GM19023 (cell line): ENCODE measurements at regions not wholly inside any gene's neighbourhood (a gene's known extent, or its start where the extent isn't known, plus 50 kb on each side); places are given as distances from the start of the nearest gene placed in this dataset.
"Not testable (repeated sequence)": the region's sequence is repeated elsewhere in the genome, so short reads cannot be mapped to it uniquely, and the experiment has no call there.

ENCODE experiments used
- ATAC-seq: cut with Tn5 transposase; IDR thresholded peaks from one replicate; pipeline ENCODE4 v1.9.1; 2021; ENCODE audit warnings: mild to moderate bottlenecking, moderate library complexity; ENCODE audit not compliant: unreplicated experiment

- ATAC-seq: no peak
Observed at GRCh38 chr1:106290805-106291501, 765.5 kb upstream of the PRMT6 start.

GRCh38 chr1:106292130-106292529 lies 764.3 kb upstream of the PRMT6 start:
- ATAC-seq: no peak

- no peak for ATAC-seq
Observed at GRCh38 chr1:106296431-106296830, 760.0 kb upstream of the PRMT6 start.

GRCh38 chr1:106304106-106304505 lies 752.4 kb upstream of the PRMT6 start:
- no peak for ATAC-seq

- ATAC-seq: no peak
Observed at GRCh38 chr1:106319612-106320011, 736.9 kb upstream of the PRMT6 start.

GRCh38 chr1:106325600-106325999 lies 730.9 kb upstream of the PRMT6 start:
- no peak for ATAC-seq

- ATAC-seq: no peak
Observed at GRCh38 chr1:106344494-106344893, 712.0 kb upstream of the PRMT6 start.

GRCh38 chr1:106360252-106360651 lies 696.2 kb upstream of the PRMT6 start:
- ATAC-seq: no peak

- ATAC-seq: no peak
Observed at GRCh38 chr1:106366627-106367319, 689.7 kb upstream of the PRMT6 start.

GRCh38 chr1:106378261-106378660 lies 678.2 kb upstream of the PRMT6 start:
- ATAC-seq: no peak

GRCh38 chr1:106380772-106381171 lies 675.7 kb upstream of the PRMT6 start:
- ATAC-seq: no peak

- ATAC-seq: not testable (repeated sequence)
Observed at GRCh38 chr1:106389160-106389559, 667.3 kb upstream of the PRMT6 start.

GRCh38 chr1:106393046-106393445 lies 663.4 kb upstream of the PRMT6 start:
- no peak for ATAC-seq

- no peak for ATAC-seq
Observed at GRCh38 chr1:106396020-106396419, 660.5 kb upstream of the PRMT6 start.

GRCh38 chr1:106398391-106398790 lies 658.1 kb upstream of the PRMT6 start:
- no peak for ATAC-seq

- ATAC-seq: no peak
Observed at GRCh38 chr1:106406114-106406513, 650.4 kb upstream of the PRMT6 start.

GRCh38 chr1:106412321-106412720 lies 644.2 kb upstream of the PRMT6 start:
- ATAC-seq: not testable (repeated sequence)

- no peak for ATAC-seq
Observed at GRCh38 chr1:106435269-106435668, 621.2 kb upstream of the PRMT6 start.

GRCh38 chr1:106439475-106439874 lies 617.0 kb upstream of the PRMT6 start:
- ATAC-seq: no peak

GRCh38 chr1:106447466-106447865 lies 609.0 kb upstream of the PRMT6 start:
- ATAC-seq: no peak

GRCh38 chr1:106456832-106457231 lies 599.6 kb upstream of the PRMT6 start:
- ATAC-seq: no peak

GRCh38 chr1:106457368-106457767 lies 599.1 kb upstream of the PRMT6 start:
- no peak for ATAC-seq

GRCh38 chr1:106458866-106459265 lies 597.6 kb upstream of the PRMT6 start:
- ATAC-seq: no peak
